Mammary epithelial cell (primary cell): ENCODE measurements at regions not wholly inside any gene's neighbourhood (a gene's known extent, or its start where the extent isn't known, plus 50 kb on each side); places are given as distances from the start of the nearest gene placed in this dataset.

Source experiments
- CTCF ChIP-seq, 2 donors: IDR thresholded peaks in 1 of 2; conservative IDR thresholded peaks in 1 of 2; 2 replicates each; pipeline ENCODE4 v1.5.1; 2011 to 2012; ENCODE audit warnings: inconsistent platforms in 2 of 2, low read length in 2 of 2, mild to moderate bottlenecking in 2 of 2, control low read depth in 1 of 2, low read depth in 1 of 2; ENCODE audit not compliant: insufficient read depth in 1 of 2; ENCODE audit errors: extremely low read depth in 1 of 2
- EZH2 ChIP-seq: IDR thresholded peaks from 2 replicates; pipeline ENCODE4 v1.6.1; 2012; ENCODE audit warnings: low read length, inconsistent platforms, borderline replicate concordance

DNA sequence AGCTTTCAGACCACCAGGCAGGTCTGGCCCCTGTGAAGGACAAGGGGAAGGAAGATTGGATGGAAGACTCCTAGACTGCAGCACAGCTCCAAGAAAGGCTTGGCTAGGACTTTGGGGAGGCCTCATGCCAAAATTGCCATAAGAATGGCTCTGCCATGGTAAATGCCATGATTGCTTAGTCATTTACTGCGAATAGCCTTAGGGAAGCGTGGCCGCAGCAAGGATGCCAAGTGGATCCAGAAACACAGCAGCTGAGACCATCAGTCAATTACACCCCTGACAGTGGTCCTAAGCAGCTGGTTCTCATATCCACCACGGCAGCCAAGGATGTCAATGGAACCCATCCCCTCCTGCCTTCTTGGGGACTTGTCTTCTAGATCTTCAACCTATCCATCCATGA is 88.2 kb upstream of the AUTS2 start:
- TF ChIP-seq CTCF (conservative IDR thresholded peaks at IDR 0.05 in 1 of 2, IDR thresholded peaks at IDR 0.05 in 1 of 2; ENCODE audit: extremely low read depth in 1 of 2, insufficient read depth in 1 of 2, low read depth in 1 of 2, low read length in 2 of 2) (no peak), EZH2 (no peak)
